HFFc6 (cell line): ENCODE measurements at regions not wholly inside any gene's neighbourhood (a gene's known extent, or its start where the extent isn't known, plus 50 kb on each side); places are given as distances from the start of the nearest gene placed in this dataset.

ENCODE experiments used
- DNase-seq: peaks from one replicate; pipeline ENCODE4 v3.0.0-alpha.2; 2018
- H3K27ac Mint-ChIP-seq: 2 replicates; pipeline ENCODE4 v1.8.0; 2020; ENCODE audit warnings: mild to moderate bottlenecking, mixed read lengths
- H3K27me3 Mint-ChIP-seq: 2 replicates; pipeline ENCODE4 v1.8.0; 2021; ENCODE audit warnings: mild to moderate bottlenecking, moderate library complexity, mixed read lengths; ENCODE audit not compliant: insufficient read depth
- H3K36me3 Mint-ChIP-seq: 2 replicates; pipeline ENCODE4 v1.8.0; 2021; ENCODE audit warnings: low read depth, mixed read lengths
- H3K4me1 Mint-ChIP-seq: 2 replicates; pipeline ENCODE4 v1.8.0; 2020; ENCODE audit warnings: low read depth, mixed read lengths
- H3K4me3 Mint-ChIP-seq: 2 replicates; pipeline ENCODE4 v1.8.0; 2020; ENCODE audit warnings: mild to moderate bottlenecking, moderate library complexity, mixed read lengths
- H3K9me3 Mint-ChIP-seq: 2 replicates; pipeline ENCODE4 v1.8.0; 2020; ENCODE audit warnings: mild to moderate bottlenecking, mixed read lengths
- TF ChIP-seq, protein P1 (sequence below): fragments of 200-600 bp; sonication (generic); IDR thresholded peaks from 2 replicates; pipeline ENCODE4 v1.5.0; 2021; ENCODE audit warnings: antibody characterized with exemption, mild to moderate bottlenecking

DNA sequence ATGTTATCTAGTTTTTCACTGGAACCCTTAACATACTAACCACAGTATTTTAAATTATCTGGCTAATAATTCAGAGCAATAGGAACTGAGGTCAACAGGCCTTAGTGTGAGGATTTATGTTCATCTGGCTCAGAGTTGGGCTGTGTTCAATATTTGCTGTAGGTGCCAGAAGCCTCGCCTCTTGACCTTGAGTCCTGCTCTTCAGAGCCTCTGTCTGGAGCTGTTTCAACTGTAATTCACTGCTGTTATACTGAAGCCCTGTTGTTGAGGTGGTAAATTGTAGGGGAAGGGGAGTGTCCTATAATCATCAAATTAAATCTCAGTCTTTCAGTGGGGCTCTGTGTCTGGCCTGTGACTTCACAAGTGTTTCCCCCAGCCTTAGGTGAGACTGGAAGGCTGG lies 184.4 kb downstream of the CDH26 start:
- H3K27me3 Mint-ChIP-seq = peaks cover 18% of the 10 kb centered on the region; the same call in 1 of the 2 replicates
- no peak overlapping the region for H3K4me3 Mint-ChIP-seq
- TF ChIP-seq, protein P1, sequence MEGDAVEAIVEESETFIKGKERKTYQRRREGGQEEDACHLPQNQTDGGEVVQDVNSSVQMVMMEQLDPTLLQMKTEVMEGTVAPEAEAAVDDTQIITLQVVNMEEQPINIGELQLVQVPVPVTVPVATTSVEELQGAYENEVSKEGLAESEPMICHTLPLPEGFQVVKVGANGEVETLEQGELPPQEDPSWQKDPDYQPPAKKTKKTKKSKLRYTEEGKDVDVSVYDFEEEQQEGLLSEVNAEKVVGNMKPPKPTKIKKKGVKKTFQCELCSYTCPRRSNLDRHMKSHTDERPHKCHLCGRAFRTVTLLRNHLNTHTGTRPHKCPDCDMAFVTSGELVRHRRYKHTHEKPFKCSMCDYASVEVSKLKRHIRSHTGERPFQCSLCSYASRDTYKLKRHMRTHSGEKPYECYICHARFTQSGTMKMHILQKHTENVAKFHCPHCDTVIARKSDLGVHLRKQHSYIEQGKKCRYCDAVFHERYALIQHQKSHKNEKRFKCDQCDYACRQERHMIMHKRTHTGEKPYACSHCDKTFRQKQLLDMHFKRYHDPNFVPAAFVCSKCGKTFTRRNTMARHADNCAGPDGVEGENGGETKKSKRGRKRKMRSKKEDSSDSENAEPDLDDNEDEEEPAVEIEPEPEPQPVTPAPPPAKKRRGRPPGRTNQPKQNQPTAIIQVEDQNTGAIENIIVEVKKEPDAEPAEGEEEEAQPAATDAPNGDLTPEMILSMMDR = no peak
- H3K27ac Mint-ChIP-seq = no peak overlapping the region
- H3K9me3 Mint-ChIP-seq = no peaks in the 10 kb centered on the region
- H3K36me3 Mint-ChIP-seq = no peaks in the 10 kb centered on the region
- DNase-seq = no peak
- no peaks in the 10 kb centered on the region for H3K4me1 Mint-ChIP-seq

DNA sequence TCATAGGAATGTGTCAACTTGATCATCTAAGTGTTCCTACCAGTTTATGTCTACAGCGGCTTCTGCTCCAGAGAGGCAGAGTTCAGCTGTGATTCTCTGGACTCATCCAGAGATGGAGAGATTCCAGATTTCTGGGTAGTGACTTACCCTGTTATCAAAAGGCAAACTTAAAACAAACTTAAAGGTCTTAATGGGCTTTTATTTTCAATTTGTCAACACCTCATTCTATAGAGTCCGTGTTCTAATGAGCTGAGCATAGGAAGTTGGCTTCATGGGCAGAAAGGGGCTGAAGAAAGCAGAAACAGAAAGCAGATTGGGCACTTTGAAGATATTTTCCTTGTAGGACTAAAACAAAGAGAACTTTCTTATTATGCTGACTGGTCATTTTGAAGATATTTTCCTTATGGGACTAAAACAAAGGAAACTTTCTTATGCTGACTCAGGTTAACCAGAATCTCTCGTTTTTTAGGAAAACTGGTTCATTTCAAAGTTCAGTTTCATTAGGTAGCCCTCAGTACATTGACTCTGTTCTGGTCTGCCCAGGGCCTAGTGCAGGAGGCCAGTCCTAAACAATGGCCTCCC lies 185.1 kb downstream of the CDH26 start:
- H3K4me1 Mint-ChIP-seq = no peaks in the 10 kb centered on the region
- no peaks in the 10 kb centered on the region for H3K36me3 Mint-ChIP-seq
- TF ChIP-seq, protein P1 = no peak

DNA sequence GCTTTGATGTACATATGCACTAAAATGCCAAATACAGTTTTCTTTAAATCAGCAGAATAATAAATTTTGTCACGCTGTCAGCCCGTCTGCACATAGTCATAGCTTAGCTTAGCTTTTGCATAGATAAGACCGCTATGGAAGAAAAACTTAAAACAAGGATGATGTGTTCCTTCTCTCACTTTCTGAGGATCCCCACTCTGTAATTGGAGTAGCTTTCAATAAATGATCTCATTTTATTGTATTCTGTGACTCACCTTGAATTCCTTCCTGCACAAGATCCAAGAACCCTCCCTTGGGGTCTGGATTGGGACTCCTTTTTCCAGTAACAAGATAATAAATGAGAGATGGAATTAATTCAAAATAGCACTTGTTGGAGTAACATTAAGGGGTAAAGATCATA lies 186.2 kb downstream of the CDH26 start:
- DNase-seq = no peak
- Mint-ChIP-seq H3K27me3 (peaks cover 18% of the 10 kb centered on the region; the same call in 1 of the 2 replicates), H3K27ac (no peak overlapping the region), H3K9me3 (no peaks in the 10 kb centered on the region), H3K4me3 (no peak overlapping the region), H3K36me3 (no peaks in the 10 kb centered on the region), H3K4me1 (no peaks in the 10 kb centered on the region)
- TF ChIP-seq, protein P1 = no peak

More for the DNA sequence above, 185.1 kb downstream of the CDH26 start:
- H3K9me3 Mint-ChIP-seq = no peaks in the 10 kb centered on the region
- no peak for DNase-seq
- peaks cover 18% of the 10 kb centered on the region; the same call in 1 of the 2 replicates for H3K27me3 Mint-ChIP-seq
- H3K27ac Mint-ChIP-seq = no peak overlapping the region
- no peak overlapping the region for H3K4me3 Mint-ChIP-seq

DNA sequence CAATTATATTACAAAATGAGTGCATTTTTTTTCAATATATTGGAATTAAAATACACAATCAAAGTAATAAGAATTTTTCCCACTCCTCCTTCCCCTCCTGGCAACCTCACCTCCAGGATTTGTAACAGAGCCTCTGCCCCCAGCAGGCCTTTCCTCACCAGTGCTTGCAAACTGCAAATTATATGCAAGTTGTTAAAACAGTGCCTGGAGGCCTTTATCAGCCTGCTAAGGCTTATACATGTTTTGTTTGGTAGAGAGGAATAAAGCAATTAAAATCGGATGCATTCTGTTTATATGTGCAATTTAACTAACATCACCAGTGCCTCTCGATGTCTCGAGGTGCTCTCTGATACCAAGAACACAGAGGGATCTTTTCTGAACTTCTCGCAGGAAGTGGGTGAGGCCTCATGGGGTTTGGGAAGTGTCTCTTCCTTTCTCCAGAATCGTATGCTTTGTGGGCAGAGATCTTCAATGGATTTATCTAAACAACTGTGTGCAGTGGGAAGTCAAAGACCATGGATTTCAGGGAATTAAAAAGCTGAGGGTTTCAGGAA lies 186.8 kb downstream of the CDH26 start:
- Mint-ChIP-seq H3K27me3 (peaks cover 18% of the 10 kb centered on the region; the same call in 1 of the 2 replicates), H3K36me3 (no peaks in the 10 kb centered on the region), H3K27ac (no peak overlapping the region), H3K4me3 (no peak overlapping the region), H3K4me1 (no peaks in the 10 kb centered on the region), H3K9me3 (no peaks in the 10 kb centered on the region)
- no peak for DNase-seq
- TF ChIP-seq, protein P1 = no peak

DNA sequence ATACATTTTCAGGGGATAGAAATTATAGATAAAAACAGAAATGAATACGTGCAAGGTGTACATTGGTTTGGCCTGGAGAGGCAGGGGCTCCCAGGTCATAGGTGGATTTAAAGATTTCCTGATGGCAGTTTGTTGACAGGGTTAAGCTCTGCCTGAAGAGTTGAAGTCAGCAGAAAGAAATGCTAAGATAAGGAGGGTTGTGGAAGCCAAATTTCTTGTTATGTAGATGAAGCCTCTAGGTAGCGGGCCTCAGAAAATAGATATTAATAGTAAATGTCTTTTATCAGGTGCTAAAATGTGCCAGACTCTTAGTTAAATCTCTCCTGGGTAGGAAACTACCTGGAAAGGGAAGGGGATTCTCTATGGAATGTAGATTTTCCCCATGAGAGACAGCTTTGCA lies 188.8 kb downstream of the CDH26 start:
- no peaks in the 10 kb centered on the region for H3K4me1 Mint-ChIP-seq
- H3K36me3 Mint-ChIP-seq = no peaks in the 10 kb centered on the region

More for the DNA sequence above, 188.8 kb downstream of the CDH26 start:
- Mint-ChIP-seq H3K27ac (no peak overlapping the region), H3K9me3 (no peaks in the 10 kb centered on the region), H3K4me3 (no peak overlapping the region), H3K27me3 (peaks cover 19% of the 10 kb centered on the region)
- no peak for DNase-seq
- TF ChIP-seq, protein P1 = no peak
